Activated naive CD4-positive, alpha-beta T cell (primary cell): ENCODE measurements at regions not wholly inside any gene's neighbourhood (a gene's known extent, or its start where the extent isn't known, plus 50 kb on each side); places are given as distances from the start of the nearest gene placed in this dataset.
"Not testable (repeated sequence)": the region's sequence is repeated elsewhere in the genome, so short reads cannot be mapped to it uniquely, and the experiment has no call there.

ENCODE experiments used
- DNase-seq, 4 experiments: peaks; one replicate each; lab custom pipeline; 2025; lab: John Stamatoyannopoulos, UW

GRCh38 chr13:89980896-89981295 lies 1366.6 kb upstream of the MIR17HG start:
- DNase-seq, result no peak

- DNase-seq, result no peak
Measured at GRCh38 chr13:89982407-89983095, 1364.9 kb upstream of the MIR17HG start.

GRCh38 chr13:89988206-89988605 lies 1359.3 kb upstream of the MIR17HG start:
- no peak for DNase-seq

- DNase-seq, result no peak
Measured at GRCh38 chr13:90003566-90003965, 1343.9 kb upstream of the MIR17HG start.

GRCh38 chr13:90008707-90009149 lies 1338.8 kb upstream of the MIR17HG start:
- DNase-seq, result no peak

- DNase-seq, result no peak
Measured at GRCh38 chr13:90014038-90014437, 1333.4 kb upstream of the MIR17HG start.

- DNase-seq, result no peak
Measured at GRCh38 chr13:90015565-90016507, 1331.7 kb upstream of the MIR17HG start.

- DNase-seq, result no peak
Measured at GRCh38 chr13:90016688-90017087, 1330.8 kb upstream of the MIR17HG start.

- DNase-seq, result no peak
Measured at GRCh38 chr13:90020536-90021070, 1326.9 kb upstream of the MIR17HG start.

GRCh38 chr13:90027409-90027808 lies 1320.1 kb upstream of the MIR17HG start:
- DNase-seq, result no peak

- DNase-seq, result no peak
Measured at GRCh38 chr13:90032313-90032712, 1315.2 kb upstream of the MIR17HG start.

- no peak for DNase-seq
Measured at GRCh38 chr13:90032841-90033493, 1314.5 kb upstream of the MIR17HG start.

GRCh38 chr13:90039516-90039915 lies 1308.0 kb upstream of the MIR17HG start:
- no peak for DNase-seq

GRCh38 chr13:90047600-90047999 lies 1299.9 kb upstream of the MIR17HG start:
- no peak for DNase-seq

GRCh38 chr13:90049989-90050671 lies 1297.4 kb upstream of the MIR17HG start:
- no peak for DNase-seq

GRCh38 chr13:90055121-90055520 lies 1292.4 kb upstream of the MIR17HG start:
- DNase-seq, result no peak

GRCh38 chr13:90055760-90056159 lies 1291.7 kb upstream of the MIR17HG start:
- DNase-seq, result no peak

GRCh38 chr13:90064226-90064625 lies 1283.3 kb upstream of the MIR17HG start:
- not testable (repeated sequence) for DNase-seq

- DNase-seq, result no peak
Measured at GRCh38 chr13:90068658-90069057, 1278.8 kb upstream of the MIR17HG start.

- no peak for DNase-seq
Measured at GRCh38 chr13:90070362-90070761, 1277.1 kb upstream of the MIR17HG start.

GRCh38 chr13:90070837-90071525 lies 1276.5 kb upstream of the MIR17HG start:
- DNase-seq, result no peak
